Esophagus squamous epithelium (tissue), 5 donors: ENCODE measurements at regions not wholly inside any gene's neighbourhood (a gene's known extent, or its start where the extent isn't known, plus 50 kb on each side); places are given as distances from the start of the nearest gene placed in this dataset.

Experiments used
- DNase-seq: peaks from one replicate; lab custom pipeline; 2025; lab: John Stamatoyannopoulos, UW
- H3K27ac ChIP-seq, 4 donors: fragments of 200-600 bp; sonication (generic); one replicate each; pipeline ENCODE4 v1.5.1; 2016 to 2019; ENCODE audit warnings: mild to moderate bottlenecking in 1 of 4
- H3K27me3 ChIP-seq, 4 donors: fragments of 200-600 bp; sonication (generic); 1 replicate in 3 of 4; 2 replicates in 1 of 4; pipeline versions ENCODE4 v1.5.1 to v1.6.0; 2017 to 2021; ENCODE audit warnings: antibody characterized with exemption in 1 of 4
- H3K36me3 ChIP-seq, 3 donors: fragments of 200-600 bp; sonication (generic); one replicate each; pipeline ENCODE4 v1.5.1; 2016 to 2019
- H3K4me1 ChIP-seq, 3 donors: fragments of 200-600 bp; sonication (generic); one replicate each; pipeline ENCODE4 v1.5.1; 2017 to 2019
- H3K4me3 ChIP-seq, 4 donors: fragments of 200-600 bp; sonication (generic); 1 replicate in 3 of 4; 2 replicates in 1 of 4; pipeline ENCODE4 v1.5.1; 2016 to 2019; ENCODE audit warnings: mild to moderate bottlenecking in 2 of 4, moderate library complexity in 1 of 4
- H3K9me3 ChIP-seq, 3 donors: fragments of 200-600 bp; sonication (generic); one replicate each; pipeline ENCODE4 v1.5.1; 2016 to 2019
- POLR2A ChIP-seq, 4 donors: fragments of 450-650 bp; IDR thresholded peaks; one replicate each; pipeline ENCODE4 v1.6.1; 2017; ENCODE audit warnings: antibody characterized with exemption in 4 of 4, mild to moderate bottlenecking in 4 of 4, moderate library complexity in 3 of 4
- WGBS, 2 donors: methylation state at CpG; one replicate each; pipeline ENCODE4 v1.1.5; 2018; 5-methylcytosine and 5-hydroxymethylcytosine counted together
- intact Hi-C: fragments of 100-400 bp; cut with DNase I; formaldehyde crosslinking; loops from one replicate; pipeline ENCODE4 v1.15.0; 2022
- TF ChIP-seq, protein P1 (sequence below), 6 experiments: fragments of 450-650 bp in 4 of 6; fragments of 200-600 bp in 2 of 6; sonication (generic) in 2 of 6; IDR thresholded peaks; one replicate each; pipeline ENCODE4 v1.5.1; 2016 to 2019; ENCODE audit warnings: antibody characterized with exemption in 6 of 6, mild to moderate bottlenecking in 4 of 6, moderate library complexity in 4 of 6
- donor health status: DM: yes; HTN: yes; CAD: no.

GRCh38 chr1:72466376-72466775 lies 184.0 kb upstream of the NEGR1 start:
- TF ChIP-seq POLR2A (IDR thresholded peaks at IDR 0.05), result no peak
- TF ChIP-seq, protein P1, sequence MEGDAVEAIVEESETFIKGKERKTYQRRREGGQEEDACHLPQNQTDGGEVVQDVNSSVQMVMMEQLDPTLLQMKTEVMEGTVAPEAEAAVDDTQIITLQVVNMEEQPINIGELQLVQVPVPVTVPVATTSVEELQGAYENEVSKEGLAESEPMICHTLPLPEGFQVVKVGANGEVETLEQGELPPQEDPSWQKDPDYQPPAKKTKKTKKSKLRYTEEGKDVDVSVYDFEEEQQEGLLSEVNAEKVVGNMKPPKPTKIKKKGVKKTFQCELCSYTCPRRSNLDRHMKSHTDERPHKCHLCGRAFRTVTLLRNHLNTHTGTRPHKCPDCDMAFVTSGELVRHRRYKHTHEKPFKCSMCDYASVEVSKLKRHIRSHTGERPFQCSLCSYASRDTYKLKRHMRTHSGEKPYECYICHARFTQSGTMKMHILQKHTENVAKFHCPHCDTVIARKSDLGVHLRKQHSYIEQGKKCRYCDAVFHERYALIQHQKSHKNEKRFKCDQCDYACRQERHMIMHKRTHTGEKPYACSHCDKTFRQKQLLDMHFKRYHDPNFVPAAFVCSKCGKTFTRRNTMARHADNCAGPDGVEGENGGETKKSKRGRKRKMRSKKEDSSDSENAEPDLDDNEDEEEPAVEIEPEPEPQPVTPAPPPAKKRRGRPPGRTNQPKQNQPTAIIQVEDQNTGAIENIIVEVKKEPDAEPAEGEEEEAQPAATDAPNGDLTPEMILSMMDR (IDR thresholded peaks at IDR 0.05), result no peak
- no peak for DNase-seq
- H3K27me3 ChIP-seq, result no peaks in the 10 kb centered on the region
- no peak overlapping the region for H3K4me3 ChIP-seq
- intact Hi-C loops, result no loop called here
- H3K27ac ChIP-seq, result no peak overlapping the region
- H3K36me3 ChIP-seq, result no peaks in the 10 kb centered on the region
- no peaks in the 10 kb centered on the region for H3K9me3 ChIP-seq
- no peaks in the 10 kb centered on the region for H3K4me1 ChIP-seq
- 56 to 74% methylated on average over 1 of the region's 1 CpG for WGBS, 2 donors

DNA sequence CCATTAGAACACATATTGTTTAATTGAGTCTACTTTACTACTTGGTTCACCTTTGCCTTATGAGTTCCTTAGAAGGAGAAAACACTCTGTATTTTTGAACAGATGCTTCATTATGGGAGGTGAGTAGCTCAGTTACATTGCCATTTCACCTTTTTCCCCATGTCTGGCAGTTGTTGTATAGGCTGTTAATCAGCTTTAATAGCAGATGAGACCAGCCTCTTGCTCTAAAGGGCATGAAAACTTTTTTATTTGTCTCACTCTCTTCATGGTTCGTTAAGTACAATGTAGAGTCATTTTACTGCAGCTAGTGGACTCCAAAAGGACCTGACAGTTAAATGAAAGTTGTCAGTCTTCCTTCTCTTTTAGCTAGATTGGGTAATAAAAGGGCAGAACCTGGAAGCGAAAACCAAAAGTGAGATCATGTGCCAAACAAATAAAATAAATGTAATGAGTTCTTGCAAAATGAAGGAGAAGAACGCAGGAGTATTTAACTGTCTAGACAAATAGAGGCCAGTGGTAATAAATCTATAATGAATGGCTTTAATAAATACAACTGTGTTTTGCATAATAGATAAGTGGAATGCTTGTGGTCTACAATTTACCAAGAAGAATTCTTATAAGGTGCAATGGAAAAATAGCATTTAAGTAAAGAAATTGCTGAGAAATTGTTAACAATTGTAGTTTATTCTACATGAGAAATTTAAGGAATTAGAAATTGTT lies 180.0 kb upstream of the NEGR1 start:
- no peak for DNase-seq
- TF ChIP-seq POLR2A (IDR thresholded peaks at IDR 0.05), result no peak
- TF ChIP-seq, protein P1 (IDR thresholded peaks at IDR 0.05), result no peak
- no peak overlapping the region for H3K4me3 ChIP-seq
- H3K4me1 ChIP-seq, result no peaks in the 10 kb centered on the region
- H3K27me3 ChIP-seq, result no peaks in the 10 kb centered on the region
- intact Hi-C loops, result no loop called here
- no peaks in the 10 kb centered on the region for H3K9me3 ChIP-seq
- H3K36me3 ChIP-seq, result no peaks in the 10 kb centered on the region
- 62 to 71% methylated on average over 3 of the region's 3 CpGs for WGBS, 2 donors
- H3K27ac ChIP-seq, result no peak overlapping the region

- intact Hi-C loops, result no loop called here
- H3K27ac ChIP-seq, result no peak overlapping the region
- no peaks in the 10 kb centered on the region for H3K4me1 ChIP-seq
- DNase-seq, result no peak
- 54 to 55% methylated on average over 3 of the region's 3 CpGs for WGBS, 2 donors
- H3K9me3 ChIP-seq, result no peaks in the 10 kb centered on the region
- no peaks in the 10 kb centered on the region for H3K36me3 ChIP-seq
- TF ChIP-seq, protein P1 (IDR thresholded peaks at IDR 0.05), result no peak
- TF ChIP-seq POLR2A (IDR thresholded peaks at IDR 0.05), result no peak
- no peaks in the 10 kb centered on the region for H3K27me3 ChIP-seq
- no peak overlapping the region for H3K4me3 ChIP-seq
Measured at GRCh38 chr1:72442262-72442661, 159.9 kb upstream of the NEGR1 start.

DNA sequence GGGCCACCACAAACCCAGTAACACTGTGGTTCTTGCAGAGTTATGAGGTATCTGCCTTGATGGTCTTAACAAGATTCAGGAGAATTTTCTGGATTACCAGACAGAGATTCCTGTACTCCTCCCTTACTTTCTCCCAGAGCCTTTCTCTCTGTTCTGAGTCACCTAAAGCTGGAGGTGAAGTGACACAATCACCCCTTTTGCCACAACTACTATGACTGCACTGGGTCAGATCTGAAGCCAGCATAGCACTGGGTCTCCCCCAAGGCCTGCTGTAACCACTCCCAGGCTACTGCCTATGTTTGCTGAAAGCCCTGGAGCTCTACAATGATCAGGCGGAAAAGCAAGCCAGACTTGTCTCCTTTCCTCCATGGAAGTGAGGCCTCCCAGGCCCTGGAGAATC lies 156.7 kb upstream of the NEGR1 start:
- H3K27ac ChIP-seq, result no peak overlapping the region
- DNase-seq, result no peak
- no CpG with 5 or more reads among the region's 1 CpG for whole genome bisulfite sequencing, 2 donors

DNA sequence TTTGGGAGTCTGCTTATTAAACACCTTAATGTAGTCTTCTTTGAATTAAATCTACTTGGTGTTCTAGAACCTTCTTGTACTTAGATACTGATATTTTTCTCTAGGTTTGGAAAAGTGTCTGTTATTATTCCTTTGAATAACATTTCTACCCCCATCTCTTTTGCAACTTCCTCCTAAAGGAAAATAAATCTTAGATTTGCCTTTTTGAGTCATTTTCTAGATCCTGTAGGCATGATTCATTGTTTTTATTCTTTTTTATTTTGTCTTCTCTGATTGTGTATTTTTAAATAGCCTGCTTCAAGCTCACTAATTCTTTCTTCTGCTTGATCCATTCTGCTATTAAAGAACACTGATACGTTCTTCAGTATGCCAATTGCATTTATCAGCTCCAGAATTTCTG lies 155.9 kb upstream of the NEGR1 start:
- intact Hi-C loops, result no loop called here
- Histone ChIP-seq H3K9me3 (no peaks in the 10 kb centered on the region), H3K4me3 (no peak overlapping the region), H3K27ac (no peak overlapping the region), H3K36me3 (no peaks in the 10 kb centered on the region), H3K4me1 (no peaks in the 10 kb centered on the region), H3K27me3 (no peaks in the 10 kb centered on the region)
- 30 to 39% methylated on average over 1 of the region's 1 CpG for WGBS, 2 donors
- no peak for TF ChIP-seq POLR2A (IDR thresholded peaks at IDR 0.05)
- no peak for DNase-seq

More for the DNA sequence above, 156.7 kb upstream of the NEGR1 start:
- Histone ChIP-seq H3K4me1 (no peaks in the 10 kb centered on the region), H3K4me3 (no peak overlapping the region), H3K27me3 (no peaks in the 10 kb centered on the region), H3K36me3 (no peaks in the 10 kb centered on the region), H3K9me3 (no peaks in the 10 kb centered on the region)
- TF ChIP-seq POLR2A (IDR thresholded peaks at IDR 0.05), result no peak
- TF ChIP-seq, protein P1 (IDR thresholded peaks at IDR 0.05), result no peak
- intact Hi-C loops, result no loop called here
